GM19351 (cell line): ENCODE measurements at regions not wholly inside any gene's neighbourhood (a gene's known extent, or its start where the extent isn't known, plus 50 kb on each side); places are given as distances from the start of the nearest gene placed in this dataset.
"Not testable (repeated sequence)": the region's sequence is repeated elsewhere in the genome, so short reads cannot be mapped to it uniquely, and the experiment has no call there.

ENCODE experiments used
- ATAC-seq: cut with Tn5 transposase; IDR thresholded peaks from one replicate; pipeline ENCODE4 v1.9.1; 2021; ENCODE audit warnings: mild to moderate bottlenecking, moderate library complexity; ENCODE audit not compliant: unreplicated experiment

- no peak for ATAC-seq
These were observed 159.9 kb upstream of the NEGR1 start for GRCh38 chr1:72442262-72442661.

- no peak for ATAC-seq
These were observed 156.7 kb upstream of the NEGR1 start for GRCh38 chr1:72439036-72439435.

GRCh38 chr1:72438270-72438669 lies 155.9 kb upstream of the NEGR1 start:
- ATAC-seq: no peak

- ATAC-seq: no peak
These were observed 152.7 kb upstream of the NEGR1 start for GRCh38 chr1:72435025-72435424.

GRCh38 chr1:72434070-72434469 lies 151.7 kb upstream of the NEGR1 start:
- no peak for ATAC-seq

- ATAC-seq: peak; percentile 62
These were observed 151.3 kb upstream of the NEGR1 start for GRCh38 chr1:72433591-72433990.

DNA sequence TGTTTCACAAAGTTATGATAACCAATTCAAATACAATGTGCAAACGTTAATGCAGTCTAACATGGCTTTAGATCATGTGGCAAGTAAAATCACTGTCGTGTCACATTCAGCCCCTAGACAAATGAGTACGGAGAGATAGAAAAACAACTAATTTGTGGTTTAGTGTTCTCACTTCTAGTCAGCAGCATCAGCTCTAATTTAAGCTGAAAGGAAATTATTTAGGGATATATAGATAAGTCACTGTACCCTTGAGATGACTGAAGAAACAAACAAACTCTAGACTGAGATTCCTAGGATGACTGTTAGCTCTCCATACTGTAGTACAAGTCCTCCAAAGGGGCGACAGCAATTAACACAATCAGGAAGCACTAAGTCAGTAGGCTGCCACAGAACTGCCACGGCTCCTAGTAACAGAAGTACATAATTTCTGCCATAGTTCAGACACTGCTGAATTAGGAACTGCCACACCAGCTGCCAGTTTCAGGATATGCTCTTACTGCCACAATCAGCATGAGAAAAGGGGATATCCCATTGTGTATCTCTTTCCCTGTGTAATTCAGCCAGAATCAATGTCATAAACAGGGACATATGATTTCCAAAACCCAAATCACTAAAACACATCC lies 150.4 kb upstream of the NEGR1 start:
- ATAC-seq: no peak

- ATAC-seq: no peak
These were observed 149.5 kb upstream of the NEGR1 start for GRCh38 chr1:72431810-72432209.

GRCh38 chr1:72428276-72428675 lies 145.9 kb upstream of the NEGR1 start:
- not testable (repeated sequence) for ATAC-seq

GRCh38 chr1:72419229-72419628 lies 136.9 kb upstream of the NEGR1 start:
- no peak for ATAC-seq

DNA sequence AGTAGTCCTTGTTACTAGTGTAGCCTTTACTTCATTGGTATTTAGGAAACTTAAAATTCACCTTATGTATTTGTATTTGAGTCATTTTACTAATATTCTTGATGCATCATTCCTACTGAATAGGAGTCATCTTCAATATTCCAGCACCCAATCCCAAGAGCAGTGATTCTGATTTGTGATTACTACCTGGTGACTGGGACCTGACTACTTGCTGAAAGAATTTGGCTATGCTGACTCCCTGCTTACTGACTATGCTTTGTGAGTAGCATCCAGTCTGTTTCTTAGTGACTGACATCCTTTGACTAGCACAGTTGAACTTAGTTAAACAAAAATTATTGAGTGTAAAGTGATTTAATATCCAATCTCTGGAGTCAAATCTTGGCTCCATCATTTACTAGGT lies 129.9 kb upstream of the NEGR1 start:
- no peak for ATAC-seq

GRCh38 chr1:72399807-72400206 lies 117.5 kb upstream of the NEGR1 start:
- ATAC-seq: no peak

DNA sequence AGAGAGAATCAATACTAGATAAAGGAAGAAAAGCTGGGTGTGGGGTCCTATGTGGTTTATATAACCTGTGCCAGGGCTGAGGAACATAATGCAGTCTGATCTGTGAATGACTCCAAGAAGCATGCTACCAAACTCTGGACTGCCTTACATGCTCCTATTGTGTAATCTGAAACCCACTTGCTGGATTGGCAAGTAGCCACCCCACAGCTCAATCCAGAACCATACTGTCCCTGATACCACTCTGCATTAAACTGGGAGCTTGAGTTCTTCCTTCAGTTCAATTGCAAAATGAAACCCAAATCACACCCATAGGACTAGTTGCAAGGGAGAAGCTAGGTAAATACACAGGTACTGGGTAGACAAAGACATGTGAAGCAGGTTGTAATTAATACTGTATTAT lies 115.4 kb upstream of the NEGR1 start:
- ATAC-seq: no peak

- no peak for ATAC-seq
These were observed 112.1 kb upstream of the NEGR1 start for GRCh38 chr1:72394457-72394856.

- no peak for ATAC-seq
These were observed 96.7 kb upstream of the NEGR1 start for GRCh38 chr1:72379072-72379471.

DNA sequence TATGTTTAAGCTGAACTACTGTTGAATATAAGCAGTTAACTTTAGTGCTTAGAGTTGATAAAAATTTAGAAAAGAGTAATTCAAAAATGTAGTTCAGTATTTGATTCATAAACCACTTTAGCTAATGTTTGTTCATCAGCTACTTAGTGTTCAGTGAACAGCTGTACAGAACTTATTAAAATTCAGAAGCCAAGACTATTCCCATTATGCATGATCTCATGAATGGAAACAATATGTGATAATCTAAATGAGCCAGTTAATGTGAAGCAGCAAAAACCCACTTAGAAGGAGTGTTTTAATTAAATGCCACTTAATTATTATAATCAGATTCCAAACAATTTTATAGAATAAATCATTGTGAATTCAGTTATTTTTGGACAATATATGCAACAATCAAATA lies 92.9 kb upstream of the NEGR1 start:
- no peak for ATAC-seq

DNA sequence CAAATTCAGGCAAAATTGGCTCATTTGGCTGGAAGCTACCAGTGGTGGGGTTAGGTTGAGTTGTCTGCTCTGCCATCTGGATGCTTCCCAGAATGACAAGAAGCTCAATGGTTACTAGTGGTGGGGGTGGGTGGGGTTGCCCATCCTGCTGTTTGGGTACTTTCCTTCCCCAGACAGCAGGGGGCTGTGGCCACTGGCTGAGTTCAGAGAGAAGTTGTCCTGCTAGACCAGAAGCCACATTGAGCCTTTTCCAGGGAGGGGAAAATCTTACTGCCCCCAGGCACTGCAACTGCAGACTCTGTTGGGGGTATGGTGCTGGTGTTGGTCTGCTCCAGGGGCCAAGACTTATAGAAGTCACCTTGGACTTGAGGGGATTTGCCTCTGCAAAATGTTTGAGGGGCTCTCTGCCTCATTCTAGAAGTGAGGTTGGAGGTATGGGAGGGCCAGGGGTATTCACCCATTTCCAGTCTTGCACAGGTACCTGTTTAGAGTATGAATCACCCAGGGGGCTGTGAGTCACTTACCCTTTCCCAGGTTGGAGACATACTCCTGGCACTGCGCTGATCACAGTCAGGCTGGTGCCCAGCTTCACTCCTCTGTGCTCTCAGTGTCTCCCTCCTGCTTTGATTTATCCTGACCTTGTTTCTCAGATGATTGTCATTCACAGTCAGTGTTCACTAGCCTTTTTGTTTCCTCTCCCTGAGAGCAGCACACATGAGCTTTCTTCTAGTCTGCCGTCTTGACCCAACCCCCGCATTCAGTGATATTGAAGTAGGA lies 89.1 kb upstream of the NEGR1 start:
- ATAC-seq: no peak

- ATAC-seq: not testable (repeated sequence)
These were observed 88.5 kb upstream of the NEGR1 start for GRCh38 chr1:72370836-72371235.

DNA sequence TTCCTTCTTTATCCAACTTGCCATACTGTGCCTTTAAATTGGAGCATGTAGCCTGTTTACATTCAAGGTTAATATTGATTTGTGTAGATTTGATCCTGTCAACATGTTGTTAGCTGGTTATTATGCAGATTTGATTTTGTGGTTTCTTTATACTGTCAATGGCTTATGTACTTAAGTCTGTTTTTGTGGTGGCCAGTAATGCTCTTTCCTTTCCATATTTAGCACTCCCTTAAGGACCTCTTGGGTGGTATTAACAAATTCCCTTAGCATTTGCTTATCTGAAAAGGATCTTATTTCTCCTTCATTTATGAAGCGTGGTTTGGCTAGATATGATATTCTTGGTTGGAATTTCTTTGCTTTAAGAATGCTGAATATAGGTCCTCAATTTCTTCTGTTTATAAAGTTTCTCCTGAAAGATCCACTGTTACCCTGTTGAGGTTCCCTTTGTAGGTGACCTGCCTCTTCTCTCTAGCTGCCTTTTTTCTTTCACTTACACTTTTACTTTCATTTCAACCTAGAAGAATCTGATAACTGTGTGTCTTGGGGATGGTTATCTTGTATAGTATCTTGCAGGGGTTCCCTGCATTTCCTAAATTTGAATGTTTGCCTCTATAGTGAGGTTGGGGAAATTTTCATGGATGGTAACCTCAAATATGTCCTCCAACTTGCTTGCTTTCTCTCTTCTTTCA lies 86.9 kb upstream of the NEGR1 start:
- no peak for ATAC-seq

GRCh38 chr1:72366466-72366865 lies 84.1 kb upstream of the NEGR1 start:
- ATAC-seq: no peak

DNA sequence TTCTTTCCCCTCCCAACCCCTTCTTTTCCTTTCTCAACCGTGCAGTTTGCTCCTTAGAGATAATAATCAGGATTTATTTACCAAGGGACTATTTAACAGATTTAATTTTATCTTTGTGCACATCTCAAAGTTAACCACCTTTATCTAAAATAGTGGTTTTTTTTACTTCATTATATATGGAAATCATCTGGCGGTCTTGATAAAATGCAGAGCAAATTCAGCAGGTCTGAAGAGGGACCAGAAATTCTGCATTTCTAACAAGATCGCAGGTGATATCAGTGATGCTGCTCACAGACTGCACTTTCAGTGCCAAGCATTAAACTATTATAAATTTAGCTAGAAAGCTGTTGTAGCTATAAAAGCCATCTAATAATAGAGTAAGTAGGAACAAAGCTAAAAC lies 83.4 kb upstream of the NEGR1 start:
- no peak for ATAC-seq

DNA sequence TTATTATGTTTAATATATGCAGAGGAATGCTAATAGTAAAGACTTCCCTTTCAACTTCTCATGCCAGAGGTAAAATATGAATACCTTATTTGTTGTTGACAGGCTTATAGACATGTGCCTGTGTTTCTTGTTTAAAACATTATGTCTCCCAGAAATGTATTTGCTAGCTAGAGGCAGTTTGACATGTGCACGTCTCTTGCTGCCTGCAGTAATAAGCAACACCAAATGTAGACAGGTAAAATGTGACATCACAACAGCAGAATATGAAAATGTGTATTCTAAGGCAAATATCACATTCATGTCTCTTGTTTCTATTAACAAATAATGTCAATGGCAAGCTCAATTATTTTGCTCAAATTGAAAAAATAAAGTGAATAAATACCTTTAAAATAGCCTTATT lies 80.2 kb upstream of the NEGR1 start:
- ATAC-seq: no peak
